ENCODE measurements at regions not wholly inside any gene's neighbourhood (a gene's known extent, or its start where the extent isn't known, plus 50 kb on each side); places are given as distances from the start of the nearest gene placed in this dataset.

GRCh38 chr22:25347752-25348102, 128.3 kb downstream of the CRYBB2 start:
- TF ChIP-seq POLR2AphosphoS5 (IDR thresholded peaks at IDR 0.05; ENCODE audit: insufficient read depth in 1 of 2, low read depth in 1 of 2) (no peak), CTCF (IDR thresholded peaks at IDR 0.05) (no peak)

Data from vagina (tissue), 2 donors.